Right hindlimb (tissue), 1 donor: ENCODE measurements at regions not wholly inside any gene's neighbourhood (a gene's known extent, or its start where the extent isn't known, plus 50 kb on each side); places are given as distances from the start of the nearest gene placed in this dataset.

Source experiments
- DNase-seq: peaks from one replicate; pipeline ENCODE4 v3.0.0-alpha.2; 2018

- DNase-seq, result no peak
Observed at GRCh38 chr10:20995123-20995987, 98.2 kb upstream of the NEBL start.

GRCh38 chr10:20993830-20994527 is 96.9 kb upstream of the NEBL start:
- DNase-seq, result no peak

GRCh38 chr10:20993389-20993788 is 96.3 kb upstream of the NEBL start:
- no peak for DNase-seq

GRCh38 chr10:20991526-20991925 is 94.4 kb upstream of the NEBL start:
- no peak for DNase-seq

GRCh38 chr10:20990604-20991003 is 93.5 kb upstream of the NEBL start:
- no peak for DNase-seq

- DNase-seq, result no peak
Observed at GRCh38 chr10:20988357-20988983, 91.4 kb upstream of the NEBL start.

- DNase-seq, result no peak
Observed at GRCh38 chr10:20986049-20986448, 88.9 kb upstream of the NEBL start.

GRCh38 chr10:20984662-20985061 is 87.6 kb upstream of the NEBL start:
- no peak for DNase-seq

GRCh38 chr10:20981419-20981953 is 84.4 kb upstream of the NEBL start:
- no peak for DNase-seq

GRCh38 chr10:20978617-20979016 is 81.5 kb upstream of the NEBL start:
- DNase-seq, result no peak

- no peak for DNase-seq
Observed at GRCh38 chr10:20977300-20977699, 80.2 kb upstream of the NEBL start.

- no peak for DNase-seq
Observed at GRCh38 chr10:20976891-20977290, 79.8 kb upstream of the NEBL start.

- DNase-seq, result no peak
Observed at GRCh38 chr10:20976390-20976789, 79.3 kb upstream of the NEBL start.

GRCh38 chr10:20975236-20975635 is 78.1 kb upstream of the NEBL start:
- DNase-seq, result no peak

GRCh38 chr10:20972925-20973324 is 75.8 kb upstream of the NEBL start:
- DNase-seq, result no peak

GRCh38 chr10:20971901-20972300 is 74.8 kb upstream of the NEBL start:
- DNase-seq, result no peak

- no peak for DNase-seq
Observed at GRCh38 chr10:20970708-20971107, 73.6 kb upstream of the NEBL start.

- DNase-seq, result no peak
Observed at GRCh38 chr10:20970044-20970443, 72.9 kb upstream of the NEBL start.

GRCh38 chr10:20966426-20966825 is 69.3 kb upstream of the NEBL start:
- no peak for DNase-seq

GRCh38 chr10:20963721-20964595 is 66.8 kb upstream of the NEBL start:
- DNase-seq, result no peak

- DNase-seq, result no peak
Observed at GRCh38 chr10:20963056-20963455, 65.9 kb upstream of the NEBL start.

- no peak for DNase-seq
Observed at GRCh38 chr10:20962165-20962564, 65.1 kb upstream of the NEBL start.

- no peak for DNase-seq
Observed at GRCh38 chr10:20959242-20959641, 62.1 kb upstream of the NEBL start.
